Stimulated activated CD4-positive, alpha-beta T cell treated with anti-CD3 and anti-CD28 coated beads, TNF-alpha, amount 100 ng/mL, for 1 hour (primary cell): ENCODE measurements at regions not wholly inside any gene's neighbourhood (a gene's known extent, or its start where the extent isn't known, plus 50 kb on each side); places are given as distances from the start of the nearest gene placed in this dataset.
"Not testable (repeated sequence)": the region's sequence is repeated elsewhere in the genome, so short reads cannot be mapped to it uniquely, and the experiment has no call there.

Source experiments
- DNase-seq, 3 donors: peaks; one replicate each; pipeline ENCODE4 v3.0.0-alpha.2; 2020; ENCODE audit warnings: low read depth in 3 of 3, low spot score in 1 of 3

DNA sequence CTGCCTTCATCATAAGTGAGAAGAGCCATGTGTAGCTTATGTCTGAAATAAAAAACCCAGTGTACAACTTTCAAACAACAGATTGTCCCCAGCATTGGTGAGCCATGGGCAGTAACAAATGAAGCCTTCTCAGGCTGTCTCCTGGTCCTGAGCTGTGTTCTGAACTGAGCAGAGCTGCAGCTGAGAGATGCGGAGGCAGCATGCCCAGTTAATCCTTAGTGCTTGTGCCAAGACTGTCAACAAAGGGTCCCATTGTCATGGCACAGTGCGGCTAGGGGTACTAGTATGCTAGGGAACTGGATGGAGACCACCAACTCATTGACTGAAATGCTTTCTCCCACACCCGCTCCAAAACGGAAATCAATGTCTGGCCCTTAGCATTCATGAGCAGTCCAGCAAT, 154.3 kb downstream of the RMST start:
- no peak for DNase-seq

DNA sequence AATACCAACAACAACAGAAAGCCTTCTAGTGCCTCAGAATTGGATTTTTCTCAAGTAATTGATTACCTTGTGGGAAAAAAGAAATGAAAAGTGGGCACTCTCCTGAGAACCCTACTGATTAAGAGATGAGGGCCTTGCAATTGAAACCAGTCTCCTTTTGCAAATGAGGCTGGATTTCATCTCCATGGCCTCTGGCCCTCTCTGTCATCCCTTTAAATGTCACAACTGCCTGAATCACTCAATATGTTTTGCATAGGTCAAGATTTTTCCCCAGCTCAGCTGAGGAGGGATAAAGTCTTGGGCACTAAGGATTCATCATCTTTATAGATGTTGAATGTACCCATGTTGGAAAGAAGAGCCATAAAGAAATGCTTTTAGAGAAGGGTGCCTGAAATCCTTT, 166.4 kb downstream of the RMST start:
- no peak for DNase-seq

- no peak for DNase-seq
These were observed 166.8 kb downstream of the RMST start for GRCh38 chr12:97629382-97629781.

- DNase-seq: no peak
These were observed 167.8 kb downstream of the RMST start for GRCh38 chr12:97630356-97630755.

DNA sequence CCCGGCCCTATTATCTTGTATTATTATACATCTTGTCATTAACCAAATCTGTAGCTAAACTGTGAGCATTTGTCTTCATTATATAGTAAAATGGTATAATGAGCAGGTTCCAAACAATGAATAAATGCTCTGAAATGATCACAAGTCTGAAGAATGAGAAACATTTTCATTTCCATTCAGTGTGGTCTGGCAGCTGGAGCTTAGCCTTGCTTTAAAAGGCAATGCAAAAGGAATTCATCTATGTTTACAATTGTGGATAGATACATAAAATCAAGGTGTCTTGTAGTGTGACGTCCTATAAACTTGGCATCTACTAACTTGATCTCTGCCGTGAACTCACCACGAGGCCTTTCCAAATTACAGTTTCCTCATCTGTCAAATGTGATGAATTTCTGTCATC, 168.3 kb downstream of the RMST start:
- DNase-seq: no peak

GRCh38 chr12:97637770-97638169, 175.2 kb downstream of the RMST start:
- no peak for DNase-seq

DNA sequence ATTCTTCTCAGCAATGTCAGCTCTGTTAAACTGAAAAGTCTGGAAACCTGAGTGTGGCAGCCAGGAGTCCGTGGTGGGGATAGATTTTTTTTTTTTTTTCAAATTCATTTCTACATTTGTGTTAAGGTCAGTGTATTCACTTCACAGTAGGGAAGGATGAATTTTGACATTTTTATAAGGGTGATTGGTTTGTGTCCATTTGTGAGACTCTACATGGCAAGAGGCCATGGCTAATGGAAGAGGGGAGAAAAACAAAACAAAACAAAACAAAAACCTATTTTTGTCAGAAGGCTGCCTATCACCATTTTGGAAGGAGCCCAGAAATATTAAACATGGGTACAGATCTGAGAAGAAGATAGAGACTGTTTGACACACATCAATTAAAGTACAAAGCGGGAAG, 176.1 kb downstream of the RMST start:
- DNase-seq: no peak

GRCh38 chr12:97639702-97640101, 177.1 kb downstream of the RMST start:
- no peak for DNase-seq

- DNase-seq: no peak
These were observed 178.2 kb downstream of the RMST start for GRCh38 chr12:97640826-97641225.

DNA sequence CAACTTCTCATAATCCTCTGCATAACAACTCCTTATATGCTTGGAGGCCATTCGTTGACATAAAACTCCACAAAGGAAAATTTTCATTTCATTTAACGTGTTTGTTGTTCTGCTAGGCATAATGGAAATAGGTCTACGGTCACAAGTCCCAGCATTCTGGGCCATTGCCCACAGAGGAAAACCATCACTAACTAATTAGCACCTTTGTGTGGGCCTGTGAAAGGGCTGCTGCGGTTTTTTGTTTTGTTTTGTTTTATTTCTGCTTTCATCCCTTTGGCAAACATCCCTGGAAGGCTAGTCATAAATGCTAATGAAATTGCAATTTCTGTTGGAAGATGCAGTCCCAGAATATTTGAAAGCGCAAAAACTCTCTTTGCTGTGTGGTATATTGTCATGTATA, 180.3 kb downstream of the RMST start:
- DNase-seq: no peak

DNA sequence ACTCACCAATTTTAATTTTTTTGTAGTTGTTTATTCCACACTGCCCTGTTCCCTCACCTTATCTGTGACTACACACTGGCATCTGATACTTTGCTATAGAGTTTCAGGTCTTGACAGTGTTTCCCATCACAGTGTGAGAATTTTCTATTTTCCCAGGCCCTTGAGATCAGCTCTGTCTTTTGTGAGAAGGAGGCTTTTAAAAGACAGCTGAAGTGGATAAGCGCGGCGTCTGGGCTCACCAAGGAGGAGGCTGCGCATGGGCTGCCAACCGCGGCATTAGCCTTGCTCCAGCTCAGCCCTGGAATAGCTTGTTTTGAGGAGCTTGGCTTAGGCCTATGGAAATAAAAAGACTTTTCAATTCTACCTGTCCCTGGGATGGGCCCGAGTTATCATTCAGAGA, 181.3 kb downstream of the RMST start:
- DNase-seq: no peak

DNA sequence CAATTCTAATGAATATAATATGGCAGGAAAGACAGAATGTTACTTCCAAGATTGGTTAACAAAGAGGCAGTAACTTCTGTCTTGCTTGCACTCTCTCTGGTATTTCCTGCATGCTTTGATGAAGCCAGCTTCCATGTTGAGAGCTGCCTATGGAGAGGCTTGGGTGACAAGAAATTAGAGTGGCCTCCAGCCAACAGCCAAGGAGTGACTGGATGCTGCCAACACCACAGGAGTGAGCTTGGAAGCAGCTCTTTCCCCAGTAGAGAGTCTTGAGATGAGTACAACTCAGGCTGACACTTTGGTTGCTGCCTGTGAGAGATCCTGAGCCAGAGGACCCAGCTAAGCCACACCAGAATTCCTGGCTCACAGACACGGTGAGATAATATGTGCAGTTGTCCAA, 183.1 kb downstream of the RMST start:
- no peak for DNase-seq

- DNase-seq: no peak
These were observed 184.5 kb downstream of the RMST start for GRCh38 chr12:97647142-97647541.

GRCh38 chr12:97650242-97650641, 187.6 kb downstream of the RMST start:
- no peak for DNase-seq

GRCh38 chr12:97656548-97656947, 193.9 kb downstream of the RMST start:
- DNase-seq: not testable (repeated sequence)

DNA sequence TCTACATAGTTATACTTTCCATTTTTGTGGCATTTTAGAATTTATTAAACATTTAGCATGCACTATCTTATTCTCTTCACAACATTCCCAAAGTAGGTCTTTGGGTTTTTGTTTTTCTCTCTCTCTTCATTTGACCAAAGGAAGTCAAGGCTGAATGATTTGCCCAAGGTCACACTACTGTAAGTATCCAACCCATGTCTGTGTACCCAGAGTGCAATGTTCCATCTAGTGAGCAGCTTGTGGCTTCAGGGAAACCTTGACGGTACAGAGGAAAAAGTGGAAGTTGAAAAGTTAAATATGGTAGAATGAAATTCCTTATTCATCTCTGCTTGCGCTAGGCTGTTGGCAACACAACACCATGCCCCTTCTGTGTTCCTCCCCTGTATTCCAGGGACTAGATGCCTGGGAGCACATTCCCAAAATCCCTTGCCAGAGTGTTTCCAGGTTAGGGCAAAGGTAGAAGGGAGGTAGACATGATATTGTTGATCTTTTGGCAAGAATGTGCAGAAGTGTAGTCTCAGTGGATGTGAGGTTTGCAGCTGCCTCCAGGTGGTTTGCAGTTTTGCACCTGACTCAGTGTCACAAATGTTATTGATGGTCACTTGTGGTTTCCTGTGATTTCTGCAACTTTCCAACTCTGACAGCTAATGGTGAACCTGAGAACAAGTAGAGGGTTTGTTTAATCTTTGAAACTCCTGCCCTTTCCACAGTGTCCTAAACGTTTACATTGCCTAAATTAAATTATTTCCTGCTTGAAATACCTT, 196.7 kb downstream of the RMST start:
- no peak for DNase-seq

DNA sequence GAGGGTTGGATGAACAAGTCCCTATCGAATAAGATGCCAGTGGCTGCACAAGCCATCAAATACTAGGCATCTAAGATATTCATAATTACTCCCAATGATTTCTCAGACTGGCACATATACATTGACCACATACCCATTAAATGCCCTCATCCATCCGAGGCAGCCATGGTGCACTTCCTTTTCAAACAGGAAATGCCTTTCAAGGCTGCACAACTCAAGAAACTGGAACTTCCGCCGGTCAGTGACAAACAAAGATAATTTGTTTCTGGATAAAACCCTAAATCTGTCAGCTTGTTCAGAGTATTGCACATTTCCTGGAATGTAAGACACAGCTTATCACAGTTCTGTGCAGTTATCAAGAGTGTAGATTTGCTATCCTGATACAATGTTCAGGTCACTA, 203.7 kb downstream of the RMST start:
- no peak for DNase-seq

DNA sequence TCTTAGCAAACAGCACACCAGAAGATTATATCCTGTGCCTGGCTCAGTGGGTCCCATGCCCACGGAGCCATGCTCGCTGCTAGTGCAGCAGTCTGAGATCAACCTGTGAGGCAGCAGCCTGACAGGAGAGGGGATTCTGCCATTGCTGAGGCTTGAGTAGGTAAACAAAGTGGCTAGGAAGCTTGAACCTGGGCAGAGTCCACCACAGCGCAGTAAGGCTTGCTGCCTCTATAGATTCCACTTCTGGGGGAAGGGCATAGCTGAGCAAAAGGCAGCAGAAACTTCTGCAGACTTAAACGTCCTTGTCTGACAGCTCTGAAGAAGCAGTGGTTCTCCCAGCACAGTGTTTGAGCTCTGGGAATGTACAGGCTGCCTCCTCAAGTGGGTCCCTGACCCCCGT, 210.3 kb downstream of the RMST start:
- no peak for DNase-seq

DNA sequence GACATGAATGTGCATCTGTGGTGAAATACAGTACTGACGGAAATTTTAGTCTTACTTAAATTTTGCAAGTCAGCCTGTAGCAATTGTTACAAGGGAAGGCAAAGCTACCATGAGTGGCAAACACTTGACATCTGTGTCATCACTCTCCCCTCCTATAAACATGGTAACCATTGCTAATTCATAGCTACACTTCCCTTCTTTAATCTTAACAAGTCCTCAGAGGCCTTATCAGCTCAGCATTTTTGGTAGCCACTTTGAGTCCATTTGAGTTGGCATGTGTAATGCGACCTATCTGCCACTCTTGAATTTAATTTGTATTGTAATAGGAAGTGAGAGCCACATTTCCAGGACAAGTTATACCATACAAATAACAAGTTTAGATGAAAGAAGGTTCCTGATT, 218.1 kb downstream of the RMST start:
- DNase-seq: no peak

- DNase-seq: no peak
These were observed 219.3 kb downstream of the RMST start for GRCh38 chr12:97681612-97682504.

- DNase-seq: no peak
These were observed 222.8 kb downstream of the RMST start for GRCh38 chr12:97685360-97685759.

DNA sequence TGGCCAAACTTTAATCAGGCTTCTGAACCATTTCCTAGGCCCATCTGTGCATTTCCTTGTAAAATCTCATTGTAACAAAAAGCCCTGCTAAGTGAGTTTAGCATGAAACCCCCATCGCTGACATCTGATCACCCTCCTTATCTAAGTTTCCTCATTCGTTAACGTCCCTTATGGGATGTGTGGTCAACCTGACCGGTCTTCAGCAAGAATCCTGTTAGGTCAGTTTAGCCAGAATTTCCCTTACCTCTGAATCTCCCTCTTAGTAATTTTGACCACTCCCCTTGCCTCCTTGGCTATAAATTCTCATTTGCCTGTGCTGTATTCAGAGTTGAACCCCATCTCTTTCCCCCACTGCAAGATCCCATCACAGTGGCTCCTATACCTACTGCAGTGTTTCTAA, 239.3 kb downstream of the RMST start:
- no peak for DNase-seq

DNA sequence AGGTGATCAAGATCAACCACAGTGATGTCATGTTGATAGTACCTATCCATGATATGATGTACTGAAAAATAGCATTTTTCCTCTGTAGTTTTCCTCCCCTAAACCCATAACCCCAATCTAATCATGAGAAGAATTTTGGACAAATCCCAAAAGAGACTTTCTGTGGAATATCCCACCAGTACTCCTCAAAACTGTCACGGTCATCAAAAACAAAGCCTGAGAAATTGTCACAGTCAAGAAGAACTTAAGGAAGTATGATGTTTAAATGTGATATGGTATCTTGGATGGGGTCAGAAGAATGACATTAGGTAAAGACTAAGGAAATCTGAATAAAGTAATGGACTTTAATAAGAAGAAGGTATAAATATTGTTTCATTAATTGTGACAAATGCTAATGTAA, 248.8 kb downstream of the RMST start:
- no peak for DNase-seq
